ENCODE measurements at regions not wholly inside any gene's neighbourhood (a gene's known extent, or its start where the extent isn't known, plus 50 kb on each side); places are given as distances from the start of the nearest gene placed in this dataset.

- no peaks in the 10 kb centered on the region for H3K79me2 ChIP-seq (ENCODE audit: control insufficient read depth, insufficient read depth, low read length)
- H3K36me3 ChIP-seq (replicated peaks in 1 of 2; ENCODE audit: control extremely low read depth in 1 of 2, control insufficient read depth in 1 of 2, extremely low read depth in 1 of 2, insufficient read depth in 2 of 2, low read length in 1 of 2), result no peaks in the 10 kb centered on the region
- intact Hi-C loops (cut with micrococcal nuclease), result no loop called here
- DNase-seq, result no peak
- H3K4me3 ChIP-seq (ENCODE audit: control extremely low read depth in 1 of 5, extremely low read depth in 1 of 5, insufficient read depth in 1 of 5, low read depth in 2 of 5, low read length in 4 of 5), result no peak overlapping the region
- H3K4me2 ChIP-seq (replicated peaks; ENCODE audit: low read depth, low read length, poor library complexity, severe bottlenecking), result no peak overlapping the region
- no peaks in the 10 kb centered on the region for H3K4me1 ChIP-seq (ENCODE audit: control insufficient read depth in 2 of 2, insufficient read depth in 2 of 2, low read length in 2 of 2)
- no peaks in the 10 kb centered on the region for H4K20me1 ChIP-seq (ENCODE audit: control insufficient read depth, insufficient read depth, low read length, poor library complexity, severe bottlenecking)
- H3K9me3 ChIP-seq (ENCODE audit: control extremely low read depth in 1 of 3, control insufficient read depth in 2 of 3, insufficient read depth in 1 of 3, low read length in 2 of 3), result peaks cover 0 to 10% (median 0%) of the 10 kb centered on the region in 3 donors
- ChIA-PET CTCF (no interaction called here), POLR2A (no interaction called here)
- H3K27me3 ChIP-seq (replicated peaks in 1 of 4; ENCODE audit: control extremely low read depth in 1 of 4, control insufficient read depth in 3 of 4, insufficient read depth in 4 of 4, low read length in 3 of 4), result no peaks in the 10 kb centered on the region
- H3K9me3 Mint-ChIP-seq (ENCODE audit: insufficient read depth), result peaks cover 8% of the 10 kb centered on the region
- ATAC-seq (ENCODE audit: low read depth), result no peak
- H3K4me3 Mint-ChIP-seq, result no peak overlapping the region
- H3K27ac ChIP-seq (ENCODE audit: low read length in 2 of 2), result no peak overlapping the region
- H2AFZ ChIP-seq (ENCODE audit: insufficient read depth, low read depth, low read length, poor library complexity, severe bottlenecking), result no peak overlapping the region
- H3K27me3 Mint-ChIP-seq, result no peaks in the 10 kb centered on the region
- H3K4me1 Mint-ChIP-seq, result no peaks in the 10 kb centered on the region
- H3K9ac ChIP-seq (ENCODE audit: low read length), result no peak overlapping the region
- TF ChIP-seq EZH2 (IDR thresholded peaks at IDR 0.05; ENCODE audit: borderline replicate concordance, insufficient read depth, low read depth, low read length, poor library complexity, severe bottlenecking), result no peak
- no peak for TF ChIP-seq CTCF (IDR thresholded peaks at IDR 0.05)
- H3K27ac Mint-ChIP-seq, result no peak overlapping the region
- WGBS (ENCODE audit: insufficient coverage), result 85% methylated on average over 3 of the region's 3 CpGs
Measured at GRCh38 chr5:4080370-4080769, 484.7 kb downstream of the IRX1 start.

- no peaks in the 10 kb centered on the region for H3K4me1 Mint-ChIP-seq
- no peak for ATAC-seq (ENCODE audit: low read depth)
- Histone ChIP-seq H4K20me1 (ENCODE audit: control insufficient read depth, insufficient read depth, low read length, poor library complexity, severe bottlenecking) (no peaks in the 10 kb centered on the region), H2AFZ (ENCODE audit: insufficient read depth, low read depth, low read length, poor library complexity, severe bottlenecking) (no peak overlapping the region), H3K36me3 (replicated peaks in 1 of 2; ENCODE audit: control extremely low read depth in 1 of 2, control insufficient read depth in 1 of 2, extremely low read depth in 1 of 2, insufficient read depth in 2 of 2, low read length in 1 of 2) (no peaks in the 10 kb centered on the region), H3K9ac (ENCODE audit: low read length) (no peak overlapping the region), H3K4me2 (replicated peaks; ENCODE audit: low read depth, low read length, poor library complexity, severe bottlenecking) (no peak overlapping the region), H3K4me3 (ENCODE audit: control extremely low read depth in 1 of 5, extremely low read depth in 1 of 5, insufficient read depth in 1 of 5, low read depth in 2 of 5, low read length in 4 of 5) (no peak overlapping the region), H3K27ac (ENCODE audit: low read length in 2 of 2) (no peak overlapping the region), H3K79me2 (ENCODE audit: control insufficient read depth, insufficient read depth, low read length) (no peaks in the 10 kb centered on the region), H3K9me3 (ENCODE audit: control extremely low read depth in 1 of 3, control insufficient read depth in 2 of 3, insufficient read depth in 1 of 3, low read length in 2 of 3) (peaks cover 0 to 10% (median 0%) of the 10 kb centered on the region in 3 donors), H3K4me1 (ENCODE audit: control insufficient read depth in 2 of 2, insufficient read depth in 2 of 2, low read length in 2 of 2) (no peaks in the 10 kb centered on the region), H3K27me3 (replicated peaks in 1 of 4; ENCODE audit: control extremely low read depth in 1 of 4, control insufficient read depth in 3 of 4, insufficient read depth in 4 of 4, low read length in 3 of 4) (no peaks in the 10 kb centered on the region)
- H3K4me3 Mint-ChIP-seq, result no peak overlapping the region
- CTCF ChIA-PET, result no interaction called here
- 95% methylated on average over 4 of the region's 5 CpGs for WGBS (ENCODE audit: insufficient coverage)
- H3K27me3 Mint-ChIP-seq, result no peaks in the 10 kb centered on the region
- TF ChIP-seq CTCF (IDR thresholded peaks at IDR 0.05), result no peak
- TF ChIP-seq EZH2 (IDR thresholded peaks at IDR 0.05; ENCODE audit: borderline replicate concordance, insufficient read depth, low read depth, low read length, poor library complexity, severe bottlenecking), result no peak
- no peak overlapping the region for H3K27ac Mint-ChIP-seq
- peaks cover 8% of the 10 kb centered on the region for H3K9me3 Mint-ChIP-seq (ENCODE audit: insufficient read depth)
- no peak for DNase-seq
- intact Hi-C loops (cut with micrococcal nuclease), result no loop called here
- POLR2A ChIA-PET, result no interaction called here
Measured at GRCh38 chr5:4081059-4081458, 485.4 kb downstream of the IRX1 start.
